Tibial nerve (tissue), 4 donors: ENCODE measurements at regions not wholly inside any gene's neighbourhood (a gene's known extent, or its start where the extent isn't known, plus 50 kb on each side); places are given as distances from the start of the nearest gene placed in this dataset.
"Not testable (repeated sequence)": the region's sequence is repeated elsewhere in the genome, so short reads cannot be mapped to it uniquely, and the experiment has no call there.

Source experiments
- DNase-seq, 2 donors: peaks; one replicate each; pipeline ENCODE4 v3.0.0-alpha.2; 2019; ENCODE audit warnings: low spot score in 2 of 2
- H3K27ac ChIP-seq, 4 donors: fragments of 200-600 bp; sonication (generic) in 3 of 4; one replicate each; pipeline ENCODE4 v1.5.1; 2017 to 2019; ENCODE audit warnings: mild to moderate bottlenecking in 1 of 4
- H3K27me3 ChIP-seq, 2 donors: fragments of 200-600 bp; sonication (generic) in 1 of 2; one replicate each; pipeline versions ENCODE4 v1.5.1 to v1.6.0; 2017 to 2019
- H3K36me3 ChIP-seq, 3 donors: fragments of 200-600 bp; sonication (generic); one replicate each; pipeline ENCODE4 v1.5.1; 2018 to 2019
- H3K4me1 ChIP-seq, 4 donors: fragments of 200-600 bp; sonication (generic) in 3 of 4; one replicate each; pipeline ENCODE4 v1.5.1; 2017 to 2019
- H3K4me3 ChIP-seq, 4 donors: fragments of 200-600 bp; sonication (generic) in 3 of 4; one replicate each; pipeline ENCODE4 v1.5.1; 2017 to 2019; ENCODE audit warnings: mild to moderate bottlenecking in 1 of 4, moderate library complexity in 1 of 4
- H3K9me3 ChIP-seq, 4 donors: fragments of 200-600 bp; sonication (generic) in 3 of 4; one replicate each; pipeline ENCODE4 v1.5.1; 2017 to 2019
- CTCF ChIP-seq, 5 experiments: fragments of 200-600 bp in 3 of 5; fragments of 450-650 bp in 2 of 5; sonication (generic) in 3 of 5; IDR thresholded peaks; one replicate each; pipeline ENCODE4 v1.5.1; 2016 to 2019; ENCODE audit warnings: antibody characterized with exemption in 5 of 5, mild to moderate bottlenecking in 3 of 5, moderate library complexity in 2 of 5
- EP300 ChIP-seq, 2 donors: sonication (generic); formaldehyde crosslinking; IDR thresholded peaks; one replicate each; pipeline ENCODE4 v1.6.1; 2017; ENCODE audit warnings: antibody characterized with exemption in 2 of 2, mild to moderate bottlenecking in 1 of 2
- POLR2A ChIP-seq, 2 donors: fragments of 450-650 bp; IDR thresholded peaks; one replicate each; pipeline ENCODE4 v1.6.1; 2017; ENCODE audit warnings: antibody characterized with exemption in 2 of 2, mild to moderate bottlenecking in 2 of 2, moderate library complexity in 2 of 2
- WGBS, 2 donors: methylation state at CpG; one replicate each; pipeline ENCODE4 v1.1.5; 2018; 5-methylcytosine and 5-hydroxymethylcytosine counted together

GRCh38 chr18:29383311-29384273 lies 1206.7 kb upstream of the CDH2 start:
- no peaks in the 10 kb centered on the region for H3K4me1 ChIP-seq
- H3K27me3 ChIP-seq: no peaks in the 10 kb centered on the region
- H3K27ac ChIP-seq: no peak overlapping the region
- WGBS, 2 donors: 70 to 81% methylated on average over 5 of the region's 5 CpGs
- DNase-seq: no peak
- H3K36me3 ChIP-seq: no peaks in the 10 kb centered on the region
- no peak for TF ChIP-seq CTCF (IDR thresholded peaks at IDR 0.05)
- no peak for TF ChIP-seq POLR2A (IDR thresholded peaks at IDR 0.05)
- no peak for TF ChIP-seq EP300 (IDR thresholded peaks at IDR 0.05)
- H3K9me3 ChIP-seq: no peaks in the 10 kb centered on the region
- no peak overlapping the region for H3K4me3 ChIP-seq

- H3K27me3 ChIP-seq: no peaks in the 10 kb centered on the region
- no peaks in the 10 kb centered on the region for H3K9me3 ChIP-seq
- H3K4me1 ChIP-seq: no peaks in the 10 kb centered on the region
- 95% methylated on average over 3 of the region's 3 CpGs for WGBS, 2 donors
- no peak for DNase-seq
- no peaks in the 10 kb centered on the region for H3K36me3 ChIP-seq
- no peak overlapping the region for H3K4me3 ChIP-seq
- no peak overlapping the region for H3K27ac ChIP-seq
- TF ChIP-seq POLR2A (IDR thresholded peaks at IDR 0.05) (no peak), CTCF (IDR thresholded peaks at IDR 0.05) (no peak), EP300 (IDR thresholded peaks at IDR 0.05) (no peak)
Observed at GRCh38 chr18:29378651-29379136, 1201.8 kb upstream of the CDH2 start.

GRCh38 chr18:29377346-29377745 lies 1200.4 kb upstream of the CDH2 start:
- H3K27me3 ChIP-seq: no peaks in the 10 kb centered on the region
- no peak overlapping the region for H3K4me3 ChIP-seq
- H3K27ac ChIP-seq: no peak overlapping the region
- H3K4me1 ChIP-seq: no peaks in the 10 kb centered on the region
- TF ChIP-seq POLR2A (IDR thresholded peaks at IDR 0.05) (no peak), EP300 (IDR thresholded peaks at IDR 0.05) (no peak), CTCF (IDR thresholded peaks at IDR 0.05) (no peak)
- 55 to 71% methylated on average over 1 of the region's 1 CpG for WGBS, 2 donors
- no peak for DNase-seq
- H3K9me3 ChIP-seq: peaks cover 0 to 9% (median 0%) of the 10 kb centered on the region in 4 donors
- no peaks in the 10 kb centered on the region for H3K36me3 ChIP-seq

- 79 to 81% methylated on average over 2 of the region's 2 CpGs for WGBS, 2 donors
- Histone ChIP-seq H3K4me1 (no peaks in the 10 kb centered on the region), H3K27me3 (no peaks in the 10 kb centered on the region), H3K27ac (no peak overlapping the region), H3K36me3 (no peaks in the 10 kb centered on the region), H3K4me3 (no peak overlapping the region), H3K9me3 (peaks cover 0 to 9% (median 0%) of the 10 kb centered on the region in 4 donors)
- DNase-seq: no peak
- TF ChIP-seq CTCF (IDR thresholded peaks at IDR 0.05): no peak
- no peak for TF ChIP-seq POLR2A (IDR thresholded peaks at IDR 0.05)
- no peak for TF ChIP-seq EP300 (IDR thresholded peaks at IDR 0.05)
Observed at GRCh38 chr18:29373000-29373399, 1196.1 kb upstream of the CDH2 start.

GRCh38 chr18:29361843-29362242 lies 1184.9 kb upstream of the CDH2 start:
- no peak for TF ChIP-seq EP300 (IDR thresholded peaks at IDR 0.05)

GRCh38 chr18:29360659-29361058 lies 1183.7 kb upstream of the CDH2 start:
- WGBS, 2 donors: 58 to 71% methylated on average over 4 of the region's 4 CpGs
- H3K36me3 ChIP-seq, DNase-seq, H3K4me3 ChIP-seq, H3K9me3 ChIP-seq, H3K4me1 ChIP-seq, H3K27ac ChIP-seq, H3K27me3 ChIP-seq: not testable (repeated sequence)

More at GRCh38 chr18:29361843-29362242, 1184.9 kb upstream of the CDH2 start:
- 90% methylated on average over 15 of the region's 15 CpGs for WGBS, 2 donors
- DNase-seq: no peak
- Histone ChIP-seq H3K4me1 (no peaks in the 10 kb centered on the region), H3K27me3 (no peaks in the 10 kb centered on the region), H3K9me3 (no peaks in the 10 kb centered on the region), H3K36me3 (no peaks in the 10 kb centered on the region), H3K27ac (no peak overlapping the region), H3K4me3 (no peak overlapping the region)

GRCh38 chr18:29359222-29359621 lies 1182.3 kb upstream of the CDH2 start:
- H3K36me3 ChIP-seq, H3K4me3 ChIP-seq, H3K9me3 ChIP-seq, H3K27ac ChIP-seq, H3K27me3 ChIP-seq, H3K4me1 ChIP-seq, DNase-seq: not testable (repeated sequence)
